EL (cell line): ENCODE measurements at regions not wholly inside any gene's neighbourhood (a gene's known extent, or its start where the extent isn't known, plus 50 kb on each side); places are given as distances from the start of the nearest gene placed in this dataset.

Experiments
- DNase-seq: peaks from one replicate; pipeline ENCODE4 v3.0.0-alpha.2; 2016

DNA sequence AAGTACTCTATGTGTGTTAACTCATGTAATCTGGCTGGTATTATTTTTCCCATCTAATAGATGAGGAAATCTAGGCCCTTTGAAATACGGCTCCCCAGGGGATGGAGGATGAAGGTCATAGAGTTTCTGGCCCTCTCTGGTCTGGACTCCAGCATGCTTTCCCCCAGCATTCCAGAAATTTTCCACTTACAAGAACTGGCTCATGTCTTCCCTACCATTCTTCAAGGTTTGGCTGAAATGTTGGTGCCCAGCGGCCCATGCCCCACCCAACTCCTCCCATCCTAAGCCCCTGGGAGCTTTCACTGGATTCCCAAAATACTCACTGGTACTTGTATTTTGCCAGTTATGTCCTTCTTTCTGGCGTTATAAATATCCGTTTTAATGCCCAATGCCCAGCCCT lies 237.5 kb upstream of the NLRP1 start:
- DNase-seq, result no peak

DNA sequence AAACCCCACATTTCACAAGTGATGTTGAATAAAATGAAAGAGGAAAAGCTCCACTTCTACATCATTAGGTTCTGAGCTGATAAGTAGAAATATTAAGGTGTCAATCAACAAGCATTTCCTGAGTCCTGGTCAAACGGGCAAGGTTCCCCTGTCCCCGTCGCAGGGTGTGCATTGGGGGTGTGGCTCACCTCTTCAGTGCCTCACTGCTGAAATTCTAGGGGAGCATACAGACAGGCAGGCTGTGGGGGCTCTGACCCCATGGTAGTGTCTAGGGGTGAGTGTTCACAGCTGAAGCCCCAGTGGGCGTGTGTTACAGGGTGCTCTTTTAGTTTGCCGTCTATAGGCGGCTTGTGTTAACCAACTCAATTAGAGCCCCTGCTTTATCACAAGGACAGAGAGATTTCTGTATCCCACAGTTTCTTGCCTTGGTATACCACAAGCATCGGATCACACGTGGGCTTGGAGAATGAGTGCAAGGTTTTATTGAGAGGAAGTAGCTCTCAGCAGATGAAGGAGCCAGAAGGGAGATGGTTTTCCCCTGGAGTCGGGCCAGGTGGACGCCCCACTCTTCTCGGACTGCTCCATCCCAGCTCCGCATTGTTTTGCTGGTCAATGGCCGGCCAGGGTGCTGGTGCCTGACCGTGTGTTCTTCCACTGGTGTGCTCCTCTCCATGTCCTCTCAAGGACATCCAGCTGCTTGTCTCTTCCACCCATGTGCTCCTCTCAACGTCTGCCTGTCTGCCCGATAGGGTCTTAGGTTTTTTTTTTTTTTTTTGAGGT lies 238.2 kb upstream of the NLRP1 start:
- DNase-seq, result no peak

DNA sequence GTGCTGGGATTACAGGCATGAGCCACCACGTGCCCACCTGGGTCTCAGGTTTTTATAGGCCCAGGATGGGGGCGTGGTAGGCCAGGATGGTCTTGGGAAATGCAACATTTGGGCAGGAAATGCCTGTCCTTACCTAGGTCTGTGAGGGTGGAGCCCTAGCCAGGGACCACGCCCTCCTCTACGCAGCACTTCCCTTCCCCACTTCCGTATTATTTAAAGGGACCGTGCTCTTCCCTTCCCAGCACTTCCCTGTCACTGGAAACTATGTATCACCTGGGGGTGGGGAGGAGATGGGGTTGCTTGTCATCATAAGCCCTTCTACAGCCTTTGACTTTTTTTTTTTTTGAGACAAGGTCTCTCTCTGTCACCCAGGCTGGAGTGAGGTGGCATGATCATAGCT lies 238.9 kb upstream of the NLRP1 start:
- DNase-seq, result no peak

DNA sequence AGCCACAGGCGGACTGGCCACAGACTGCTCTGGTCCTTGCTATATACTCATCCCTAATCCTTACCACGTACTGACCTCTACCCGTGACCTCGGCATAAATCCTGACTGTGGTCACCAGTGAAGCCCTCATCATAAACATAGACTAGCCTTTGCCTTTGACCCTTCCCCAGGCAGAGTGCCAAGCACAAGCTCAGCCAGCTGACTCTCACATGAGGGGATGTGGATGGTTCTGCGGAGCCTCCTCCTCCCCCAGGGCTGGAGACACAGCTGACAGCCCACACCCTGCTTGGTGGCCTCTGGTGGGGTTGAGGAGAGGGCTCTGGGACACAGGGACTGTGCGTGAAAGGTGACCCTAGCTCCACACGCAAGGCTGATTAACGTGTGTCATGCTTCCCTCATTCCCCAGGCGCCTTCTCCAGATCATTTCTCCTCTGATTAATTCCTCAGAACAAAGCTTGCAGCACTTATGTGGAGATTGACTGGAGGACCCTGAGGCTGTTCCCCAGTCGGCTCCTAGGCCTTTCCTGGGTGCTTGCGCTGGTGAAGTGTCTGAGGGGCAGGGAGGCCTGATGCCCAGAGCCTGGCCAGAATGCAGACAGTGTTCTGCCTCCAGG lies 241.5 kb upstream of the NLRP1 start:
- DNase-seq, result peak; percentile 76

DNA sequence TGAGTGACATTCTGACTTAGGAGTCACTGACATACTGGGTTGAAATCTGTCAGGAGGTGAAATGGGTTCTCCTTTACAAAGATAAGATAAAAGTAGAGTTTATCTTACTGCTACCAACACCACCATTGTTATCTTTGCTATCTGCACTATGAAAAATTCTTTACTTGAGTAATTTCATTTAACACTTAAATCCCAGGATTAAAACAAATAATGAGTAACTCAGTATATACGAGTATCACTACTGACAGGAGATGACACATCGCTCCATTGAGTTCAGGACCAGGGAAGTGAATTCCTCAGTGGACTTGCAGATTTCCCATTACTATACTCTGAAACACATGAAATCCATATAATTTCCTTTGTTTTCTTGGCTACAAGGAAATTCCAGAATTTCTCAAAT lies 242.1 kb upstream of the NLRP1 start:
- DNase-seq, result peak; percentile 56

DNA sequence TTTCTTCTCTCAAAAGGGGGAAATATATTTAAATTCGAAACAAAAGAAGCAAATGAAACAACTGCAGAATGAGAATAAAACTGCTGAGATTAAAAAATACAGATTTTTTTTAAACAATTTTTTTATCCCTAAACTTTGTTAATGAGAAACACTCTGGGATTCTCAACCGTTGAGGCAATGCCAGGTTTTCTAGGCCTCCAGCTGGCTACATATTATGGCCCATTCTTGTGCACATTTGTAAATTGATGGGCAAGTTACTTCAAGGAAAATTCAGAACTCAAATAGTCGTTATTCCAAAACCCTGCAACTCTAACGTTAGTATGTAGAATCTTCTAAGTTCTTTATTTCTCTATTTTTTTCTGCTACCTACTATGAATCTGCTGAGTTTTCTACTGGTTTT lies 239.3 kb upstream of the WSCD1 start:
- no peak for DNase-seq

DNA sequence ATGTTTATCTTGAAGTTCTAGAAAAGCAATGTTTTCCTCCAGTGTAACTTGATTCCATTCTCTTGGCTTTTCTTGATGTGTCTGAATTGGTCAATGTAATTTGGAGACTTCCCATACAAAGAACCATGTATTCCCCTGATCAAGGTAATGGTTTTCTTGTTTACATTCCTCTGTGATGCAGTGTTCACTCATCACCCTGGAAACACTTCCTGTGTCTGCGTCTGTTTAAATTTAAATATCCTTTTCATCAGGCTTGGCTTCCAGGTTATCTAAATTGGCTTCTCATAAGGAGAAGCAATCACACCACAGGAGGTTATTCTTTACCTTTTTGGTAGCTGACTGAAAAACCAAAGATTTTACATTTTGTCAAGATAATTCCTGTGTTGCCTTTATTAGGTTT lies 237.3 kb upstream of the WSCD1 start:
- peak; percentile 59 for DNase-seq

DNA sequence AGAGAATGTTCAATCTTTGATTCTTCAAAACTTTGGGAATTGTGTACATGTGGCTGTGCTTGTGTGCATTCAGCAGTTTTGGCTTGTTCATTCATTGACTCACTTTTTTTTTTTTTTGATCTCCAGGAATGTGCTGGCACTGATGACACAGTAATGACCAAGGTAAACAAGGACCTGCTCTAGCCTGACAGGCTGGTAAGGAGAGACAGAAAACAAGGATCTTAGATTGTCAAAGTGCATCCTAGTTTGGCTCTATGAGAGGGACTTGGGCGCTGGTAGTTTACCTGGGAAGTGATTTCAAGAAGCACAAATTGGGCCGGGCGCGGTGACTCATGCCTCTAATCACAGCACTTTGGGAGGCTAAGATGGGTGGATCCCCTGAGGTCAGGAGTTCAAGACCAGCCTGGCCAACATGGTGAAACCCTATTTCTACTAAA lies 233.1 kb upstream of the WSCD1 start:
- peak; percentile 73 for DNase-seq

DNA sequence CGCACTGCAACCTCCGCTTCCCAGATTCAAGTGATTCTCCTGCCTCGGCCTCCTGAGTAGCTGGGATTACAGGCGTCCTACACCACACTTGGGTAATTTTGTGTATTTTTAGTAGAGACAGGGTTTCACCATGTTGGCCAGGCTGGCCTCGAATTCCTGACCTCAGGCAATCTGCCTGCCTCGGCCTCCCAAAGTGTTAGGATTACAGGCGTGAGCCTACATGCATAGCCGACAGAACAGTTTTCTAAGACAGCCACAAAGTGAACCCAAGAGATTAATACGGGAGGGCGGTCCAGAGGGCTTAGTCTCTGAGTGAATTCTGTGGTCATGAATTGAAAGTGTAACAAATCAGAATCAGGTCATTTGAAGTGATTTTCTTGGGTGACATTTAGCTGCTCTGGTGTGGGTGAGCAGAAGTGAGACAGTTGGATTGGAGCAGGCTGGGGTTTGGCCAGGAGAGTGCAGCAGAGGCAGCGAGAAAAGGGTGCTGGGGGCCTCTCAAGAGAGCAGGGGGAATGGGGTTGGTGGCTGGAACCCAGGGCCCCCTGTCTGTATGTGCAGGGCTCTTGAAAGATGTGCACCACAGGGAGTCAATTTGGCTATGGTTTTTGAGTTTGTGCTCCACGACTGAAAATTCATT lies 231.4 kb upstream of the WSCD1 start:
- DNase-seq, result no peak

DNA sequence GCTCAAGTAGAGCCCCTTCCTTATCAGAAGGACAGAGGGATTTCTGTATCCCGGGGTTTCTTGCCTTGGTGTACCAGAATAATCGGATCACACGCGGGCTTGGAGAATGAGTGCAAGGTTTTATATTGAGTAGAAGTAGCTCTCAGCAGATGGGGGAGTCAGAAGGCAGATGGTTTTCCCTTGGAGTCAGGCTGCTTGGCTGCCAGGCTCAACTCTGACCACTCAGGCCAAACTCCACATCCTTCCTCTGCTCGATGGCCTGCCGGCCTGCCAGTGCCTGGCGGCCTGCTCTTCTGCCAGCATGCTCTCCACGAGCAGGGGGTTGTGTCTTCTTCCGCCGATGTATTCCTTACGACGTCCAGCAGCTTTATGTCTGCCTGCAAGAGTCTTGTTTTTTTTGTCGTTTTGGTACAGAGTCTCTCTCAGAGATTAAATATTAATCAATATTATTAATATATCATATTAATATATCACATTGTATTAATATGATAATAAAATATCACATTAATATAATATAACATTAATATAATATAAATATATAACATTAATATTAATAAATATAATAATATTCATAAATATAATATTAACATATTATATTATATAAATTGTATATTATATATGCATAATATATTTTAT lies 229.2 kb upstream of the WSCD1 start:
- no peak for DNase-seq

DNA sequence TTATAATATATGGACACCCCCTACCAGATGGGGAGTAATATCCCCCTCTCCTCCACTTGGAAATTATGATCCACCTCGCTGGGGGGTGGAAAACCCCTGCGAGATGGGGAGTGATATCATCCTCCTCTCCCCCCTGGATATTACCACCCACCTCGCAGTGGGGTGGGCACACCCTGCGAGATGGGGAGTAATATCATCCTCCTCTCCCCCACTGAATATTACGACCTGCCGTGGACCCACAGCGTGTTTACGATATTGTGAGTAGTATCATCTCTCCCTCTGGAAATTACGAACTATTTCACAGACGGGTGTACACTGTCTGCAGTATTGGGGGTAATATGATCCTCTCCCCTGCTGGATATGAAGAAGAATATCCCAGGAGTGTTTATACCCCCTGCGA lies 228.3 kb upstream of the WSCD1 start:
- DNase-seq, result no peak

DNA sequence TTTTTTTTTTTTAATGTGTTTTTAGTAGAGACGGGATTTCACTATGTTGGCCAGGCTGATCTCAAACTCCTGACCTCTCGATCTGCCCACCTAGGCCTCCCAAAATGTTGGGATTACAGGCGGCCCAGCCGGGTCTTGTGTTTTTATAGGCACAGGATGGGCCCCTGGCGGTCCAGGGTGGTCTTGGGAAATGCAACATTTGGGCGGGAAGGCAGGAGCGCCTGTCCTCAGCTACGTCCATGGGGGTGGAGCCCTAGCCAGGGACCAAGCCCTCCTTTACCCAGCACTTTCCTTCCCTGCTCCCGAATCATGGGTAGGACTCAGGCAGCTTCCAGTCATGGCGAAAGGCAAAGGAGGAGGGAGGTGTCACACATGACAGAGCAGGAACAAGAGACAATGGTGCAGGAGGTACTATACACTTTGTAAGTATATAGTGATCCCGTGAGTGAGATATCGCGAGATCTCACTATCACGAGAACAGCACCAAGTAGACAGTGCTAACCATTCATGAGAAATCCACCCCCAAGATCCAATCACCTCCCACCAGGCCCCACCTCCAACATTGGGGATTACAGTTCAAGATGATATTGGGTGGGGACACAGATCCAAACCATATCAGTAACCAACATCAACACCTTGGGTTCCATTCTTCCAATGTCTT lies 226.7 kb upstream of the WSCD1 start:
- DNase-seq, result no peak

DNA sequence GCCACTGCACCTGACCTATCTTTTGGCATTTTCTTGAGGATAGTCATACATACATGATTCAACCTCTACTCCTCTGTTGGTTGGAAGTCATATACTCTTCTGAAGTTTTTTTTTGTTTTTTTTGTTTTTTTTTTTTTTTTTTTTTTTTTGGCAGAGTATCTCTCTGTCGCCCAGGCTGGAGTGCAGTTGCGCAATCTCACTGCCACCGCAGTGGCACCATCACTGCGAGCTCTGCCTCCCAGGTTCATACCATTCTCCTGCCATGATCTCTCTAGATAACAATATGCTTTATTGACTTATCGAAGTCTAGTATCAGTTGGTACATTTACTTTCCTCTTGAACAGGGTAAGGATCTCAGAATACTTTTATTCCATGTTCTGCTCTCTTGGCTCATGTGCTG lies 224.2 kb upstream of the WSCD1 start:
- no peak for DNase-seq

DNA sequence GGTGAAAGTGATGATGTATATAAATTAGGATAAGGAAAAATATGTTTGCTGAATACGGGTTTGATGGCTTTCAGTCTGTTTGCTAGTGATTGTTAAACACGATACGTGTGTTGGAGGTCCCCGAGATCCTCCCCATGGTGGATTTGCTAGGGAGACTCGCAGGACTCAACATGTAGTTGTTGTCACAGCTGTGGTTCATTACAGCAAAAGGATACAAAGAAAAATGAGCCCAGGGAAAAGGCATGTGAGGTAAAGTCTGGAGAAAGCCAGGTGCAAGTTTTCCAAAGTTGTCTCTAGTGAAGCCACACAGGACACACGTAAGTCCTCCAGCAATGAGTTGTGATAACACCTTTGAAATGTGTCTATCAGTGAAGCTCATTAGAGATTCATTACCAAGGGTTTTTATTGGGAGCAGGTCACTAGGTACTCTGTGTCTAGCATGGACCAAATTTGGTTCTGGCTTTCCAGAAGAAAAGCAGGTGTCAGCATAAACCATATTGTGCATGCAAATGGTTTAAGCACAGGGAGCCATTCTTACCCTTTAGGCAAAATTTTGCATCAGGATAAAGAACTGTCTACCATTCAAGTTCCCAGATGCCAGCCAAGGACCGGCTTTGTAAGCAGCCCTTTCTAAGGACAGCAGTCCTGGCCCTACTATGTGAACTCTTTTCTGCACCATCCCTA lies 215.2 kb upstream of the WSCD1 start:
- no peak for DNase-seq

DNA sequence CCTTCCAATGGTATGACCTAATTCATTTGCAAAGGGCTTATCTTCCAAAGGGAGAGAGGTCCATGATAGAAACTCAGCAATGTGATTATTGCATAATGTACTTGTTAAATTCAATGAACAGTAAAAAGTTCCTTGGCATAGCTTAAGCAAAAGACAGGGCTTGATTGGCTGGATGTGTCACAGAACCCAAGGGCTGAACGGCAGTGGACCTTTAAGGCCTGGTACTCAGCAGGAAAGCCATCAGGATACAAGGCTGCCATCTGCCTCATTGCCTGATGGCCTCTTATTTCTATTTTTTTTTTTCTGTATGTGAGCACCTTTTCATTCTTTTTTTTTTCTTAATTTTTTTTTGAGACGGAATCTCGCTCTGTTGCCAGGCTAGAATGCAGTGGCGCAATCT lies 208.9 kb upstream of the WSCD1 start:
- DNase-seq, result no peak

DNA sequence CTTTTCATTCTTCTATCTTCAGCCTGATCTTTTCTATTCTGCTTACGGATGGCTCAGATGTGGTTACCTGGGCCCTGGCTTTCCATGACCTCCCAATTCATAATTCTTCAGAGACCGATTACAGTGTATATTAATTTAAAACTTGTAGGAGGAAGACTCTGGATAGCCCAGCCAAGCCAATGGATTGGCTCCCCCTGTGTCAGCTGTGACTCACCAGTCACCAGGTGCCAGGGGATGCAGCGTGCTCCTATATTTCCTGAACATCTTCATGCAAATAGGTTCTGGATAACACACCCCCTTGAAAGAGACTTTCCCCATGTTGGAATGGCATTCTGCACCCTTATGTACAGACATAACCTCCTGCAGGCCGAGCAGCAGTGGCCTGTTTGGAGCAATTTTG lies 208.3 kb upstream of the WSCD1 start:
- no peak for DNase-seq

DNA sequence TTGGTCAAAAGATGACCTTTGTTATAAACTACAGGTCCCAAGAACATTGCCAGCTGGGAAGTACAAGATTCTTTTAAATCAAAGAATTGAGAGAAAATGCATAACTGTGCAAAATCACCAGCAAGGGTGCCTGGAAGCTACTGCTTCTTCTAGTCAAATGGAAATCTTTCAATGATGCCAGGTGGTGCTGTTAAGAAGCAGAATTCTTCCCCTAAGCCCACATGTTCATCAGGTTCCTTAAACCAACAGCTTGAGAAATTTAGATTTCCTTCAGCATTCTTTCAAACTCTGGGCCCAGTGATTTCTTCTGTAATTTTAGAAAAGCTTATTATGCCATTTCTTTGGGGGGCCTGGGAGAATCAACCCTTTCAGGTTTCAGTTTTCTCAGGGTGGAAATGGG lies 207.8 kb upstream of the WSCD1 start:
- DNase-seq, result no peak

DNA sequence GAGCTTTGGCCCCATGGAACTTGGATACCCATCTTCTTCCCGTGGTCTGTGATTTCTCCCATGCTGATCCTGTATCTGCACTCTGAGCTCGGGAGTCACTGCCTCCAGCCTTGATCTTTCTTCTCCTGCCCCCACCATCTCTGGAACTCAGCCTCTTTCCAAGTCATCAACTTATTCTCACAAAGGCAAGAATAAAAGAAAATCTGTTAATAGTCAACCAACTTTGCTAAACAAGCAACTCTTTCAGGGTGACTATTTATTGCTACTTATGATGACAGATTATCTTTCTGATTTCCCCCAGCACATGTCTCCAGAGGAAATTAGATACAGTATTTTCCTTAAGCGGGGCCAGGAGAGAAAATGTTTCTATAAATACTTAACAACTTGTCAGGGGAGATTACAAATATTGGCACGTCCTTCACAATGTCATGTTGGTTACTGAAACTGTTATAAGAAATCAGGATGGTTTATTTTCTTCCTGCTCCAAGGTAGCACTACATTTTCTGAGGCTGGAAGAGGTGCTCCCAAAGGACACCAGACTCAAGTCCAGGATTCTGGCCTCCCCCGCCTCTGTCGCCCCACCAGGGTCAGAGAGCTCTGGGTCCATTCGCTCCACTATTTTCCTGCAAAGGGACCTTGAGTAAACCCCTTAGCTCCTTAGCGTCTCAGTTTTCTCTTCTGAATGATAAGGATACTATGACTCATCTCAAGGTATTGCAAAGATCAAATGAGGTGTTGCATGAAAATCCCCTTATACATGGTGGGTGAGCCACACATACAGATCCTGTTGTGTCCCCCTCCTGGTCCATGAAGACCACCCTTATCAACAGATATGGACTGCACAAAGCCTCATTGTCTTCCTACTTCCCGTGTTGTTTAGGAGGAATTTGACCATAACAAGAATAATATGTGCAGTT lies 205.2 kb upstream of the WSCD1 start:
- DNase-seq, result no peak

DNA sequence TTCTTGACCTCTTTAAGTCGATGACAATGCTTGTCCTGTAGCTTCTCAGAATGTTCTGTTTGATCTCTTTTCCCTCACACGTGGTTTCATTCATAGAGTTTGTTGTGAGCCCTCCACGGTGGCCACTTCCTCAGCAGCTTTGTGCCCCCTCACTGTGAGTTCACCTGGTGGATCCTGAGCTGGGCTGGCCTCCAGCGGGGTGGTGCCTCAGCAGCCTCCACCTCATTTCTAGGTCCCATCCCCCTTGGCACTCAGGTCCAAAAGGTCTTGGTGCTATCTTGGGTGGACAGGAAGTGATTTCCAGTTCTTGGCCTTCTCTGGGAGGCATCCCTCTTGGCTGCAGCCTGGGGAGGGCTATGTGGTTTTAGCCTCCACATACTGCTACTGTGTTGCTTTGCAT lies 203.2 kb upstream of the WSCD1 start:
- DNase-seq, result no peak

DNA sequence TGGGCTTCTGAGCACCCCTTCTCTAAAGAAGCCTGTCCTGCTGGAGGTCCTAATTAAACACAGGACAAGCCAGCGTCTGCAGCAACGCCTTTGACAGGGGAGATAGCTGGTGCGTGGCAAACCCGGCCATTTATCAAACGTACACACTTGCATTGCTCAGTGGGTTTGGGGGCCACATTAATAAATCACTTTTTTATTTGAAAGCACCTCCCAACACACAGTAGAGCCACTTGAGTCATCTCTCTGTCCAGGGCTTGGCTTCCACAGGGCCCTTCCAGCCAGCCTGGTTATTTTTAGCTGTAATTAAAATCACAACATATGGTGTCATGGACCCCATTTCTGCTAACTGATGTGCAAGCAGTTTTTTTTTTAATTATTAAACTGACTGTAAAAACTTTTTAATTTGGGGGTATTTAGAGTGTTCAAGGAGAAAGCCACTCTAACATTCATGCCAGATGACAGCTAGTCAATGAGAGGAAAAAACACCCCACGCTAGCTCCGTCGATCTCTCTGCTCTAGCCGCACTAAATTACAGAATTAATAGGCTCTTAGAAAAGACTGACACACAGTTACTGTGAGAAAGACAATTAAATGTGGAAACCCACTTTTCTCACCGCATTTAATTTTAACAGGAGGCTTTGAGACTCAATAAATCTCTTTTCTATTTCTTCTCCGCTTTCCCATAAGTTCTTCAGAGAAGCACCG lies 201.0 kb upstream of the WSCD1 start:
- DNase-seq, result no peak
